Adrenal gland (tissue), 5 donors: ENCODE measurements at regions not wholly inside any gene's neighbourhood (a gene's known extent, or its start where the extent isn't known, plus 50 kb on each side); places are given as distances from the start of the nearest gene placed in this dataset.

Experiments used
- CTCF ChIP-seq, 6 experiments: fragments of 450-650 bp in 4 of 6; fragments of 200-600 bp in 2 of 6; sonication (generic) in 1 of 6; IDR thresholded peaks; 1 replicate in 5 of 6; 2 replicates in 1 of 6; pipeline versions ENCODE4 v1.5.1 to v1.8.0; 2016 to 2021; ENCODE audit warnings: antibody characterized with exemption in 6 of 6, mild to moderate bottlenecking in 2 of 6, moderate library complexity in 1 of 6
- POLR2A ChIP-seq, 2 donors: fragments of 450-650 bp; IDR thresholded peaks; one replicate each; pipeline ENCODE4 v1.6.1; 2017; ENCODE audit warnings: antibody characterized with exemption in 2 of 2, mild to moderate bottlenecking in 2 of 2, moderate library complexity in 1 of 2
- donor health status: DM: no; HTN: no; CAD: no.

DNA sequence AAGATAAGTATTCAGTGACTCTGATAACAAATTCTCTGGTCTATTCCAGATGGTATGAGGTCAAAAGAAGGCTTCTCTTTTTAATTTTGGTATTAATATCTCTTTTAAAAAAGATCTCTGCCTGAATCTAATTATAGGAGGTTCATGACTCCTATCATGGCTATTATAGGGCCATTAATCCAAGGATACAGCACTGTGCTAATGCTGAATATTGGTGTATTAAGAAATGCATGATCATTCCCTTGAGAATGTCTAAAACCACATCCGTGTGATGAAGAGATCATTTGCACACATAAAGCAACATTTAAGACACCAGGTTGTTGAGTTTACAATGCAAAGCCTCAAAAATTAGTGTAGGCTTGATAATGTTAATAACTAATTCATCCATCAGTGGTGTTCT, 160.4 kb upstream of the MON1B start:
- TF ChIP-seq POLR2A (IDR thresholded peaks at IDR 0.05) (no peak), CTCF (IDR thresholded peaks at IDR 0.05) (no peak)
